Motor neuron (in vitro differentiated cells): ENCODE measurements at regions not wholly inside any gene's neighbourhood (a gene's known extent, or its start where the extent isn't known, plus 50 kb on each side); places are given as distances from the start of the nearest gene placed in this dataset.
A peak's percentile ranks its signal among the peaks of the same experiment; 100 is the strongest.

Experiments used
- ATAC-seq, 8 experiments: fragments of 200-7000 bp; cut with Tn5 transposase; replicated peaks in 6 of 8; 2 replicates each; pipeline ENCODE4 v1.8.0; 2021; ENCODE audit warnings: mild to moderate bottlenecking in 8 of 8, moderate library complexity in 8 of 8
- H3K27ac ChIP-seq, 2 donors: fragments of 250-450 bp; sonication (Bioruptor Pico); 2 replicates each; pipeline ENCODE4 v1.9.0; 2021; ENCODE audit warnings: antibody characterized with exemption in 2 of 2, mild to moderate bottlenecking in 2 of 2, moderate library complexity in 1 of 2
- H3K4me1 ChIP-seq, 2 donors: fragments of 250-450 bp; sonication (Bioruptor Pico); replicated peaks in 1 of 2; 2 replicates each; pipeline ENCODE4 v1.6.1; 2021; ENCODE audit warnings: antibody characterized with exemption in 2 of 2, mild to moderate bottlenecking in 2 of 2, moderate library complexity in 1 of 2
- H3K4me3 ChIP-seq, 5 donors: fragments of 250-450 bp; sonication (Bioruptor Pico); 2 replicates each; pipeline ENCODE4 v1.9.0; 2021; ENCODE audit warnings: antibody characterized with exemption in 5 of 5, mild to moderate bottlenecking in 5 of 5, moderate library complexity in 4 of 5
- WGBS, 10 experiments: fragments of 450-650 bp; shearing (Covaris generic); methylation state at CpG; one replicate each; pipeline ENCODE4 v1.0.0; 2022; 5-methylcytosine and 5-hydroxymethylcytosine counted together
- in situ Hi-C, 9 experiments: fragments of 400-800 bp; cut with MboI; loops; one replicate each; pipeline ENCODE4 v1.15.0; 2021; ENCODE audit warnings: low sequenced_read_pairs in 9 of 9, low pct_unique_long_range_greater_than_20kb in 2 of 9; ENCODE audit not compliant: unreplicated experiment in 9 of 9

DNA sequence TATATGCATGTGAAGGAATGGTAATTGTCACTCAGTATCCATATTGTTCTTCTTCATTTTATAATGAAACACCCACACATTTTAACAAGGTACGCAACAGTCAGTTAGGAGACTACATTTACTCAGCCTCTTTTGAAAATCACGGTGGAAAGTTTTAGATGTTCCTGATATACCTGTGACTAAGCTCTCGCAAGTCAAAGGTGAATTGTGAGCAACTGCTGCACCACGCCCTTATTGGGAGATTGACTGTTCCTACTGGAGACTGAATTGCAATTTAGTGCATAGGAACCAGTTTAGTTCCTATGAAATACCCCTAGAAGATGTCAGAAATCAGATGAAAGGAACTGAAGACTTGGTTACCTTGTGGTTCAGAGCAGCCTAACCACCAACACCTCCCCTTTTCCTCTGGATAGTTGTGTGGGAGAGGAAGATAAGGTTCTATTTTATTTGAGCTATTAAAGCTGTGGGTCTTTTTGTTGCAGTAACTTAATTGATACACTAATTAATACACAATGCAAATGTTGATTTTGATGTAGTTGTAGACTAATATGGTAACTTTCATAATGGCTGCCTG is 1280.5 kb upstream of the CDH2 start:
- no peak overlapping the region for H3K4me3 ChIP-seq
- no peak overlapping the region for H3K27ac ChIP-seq
- in situ Hi-C loops = no loop called here
- no peak for ATAC-seq
- no peaks in the 10 kb centered on the region for H3K4me1 ChIP-seq
- WGBS, 10 experiments = 67 to 100% (median 90%) methylated on average over 2 to 4 of the region's 4 CpGs; no CpG with 5 or more reads in 3 of the 10 experiments

DNA sequence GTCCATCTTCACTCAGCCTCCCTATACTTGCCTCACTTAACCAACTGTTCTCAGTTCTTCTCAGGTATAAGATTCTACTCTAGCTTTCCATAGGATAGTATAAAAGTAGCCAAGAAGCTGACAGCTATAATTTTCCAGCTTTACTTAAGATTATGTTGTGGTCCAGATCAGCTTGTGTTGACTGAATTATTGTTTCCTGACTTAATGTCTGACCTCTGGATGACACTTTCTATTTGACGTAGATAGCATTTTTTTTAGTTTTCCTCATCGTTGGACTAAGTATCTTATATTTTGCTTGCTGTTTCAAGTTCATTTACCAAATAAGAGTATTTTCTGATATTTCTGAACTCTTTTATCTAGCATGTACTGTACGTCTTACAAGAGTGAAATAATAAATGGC is 1272.5 kb upstream of the CDH2 start:
- Histone ChIP-seq H3K4me1 (no peaks in the 10 kb centered on the region), H3K4me3 (no peak overlapping the region), H3K27ac (no peak overlapping the region)
- WGBS, 10 experiments = 45 to 95% (median 73%) methylated on average over 1 to 3 of the region's 3 CpGs
- no peak for ATAC-seq
- in situ Hi-C loops = no loop called here

DNA sequence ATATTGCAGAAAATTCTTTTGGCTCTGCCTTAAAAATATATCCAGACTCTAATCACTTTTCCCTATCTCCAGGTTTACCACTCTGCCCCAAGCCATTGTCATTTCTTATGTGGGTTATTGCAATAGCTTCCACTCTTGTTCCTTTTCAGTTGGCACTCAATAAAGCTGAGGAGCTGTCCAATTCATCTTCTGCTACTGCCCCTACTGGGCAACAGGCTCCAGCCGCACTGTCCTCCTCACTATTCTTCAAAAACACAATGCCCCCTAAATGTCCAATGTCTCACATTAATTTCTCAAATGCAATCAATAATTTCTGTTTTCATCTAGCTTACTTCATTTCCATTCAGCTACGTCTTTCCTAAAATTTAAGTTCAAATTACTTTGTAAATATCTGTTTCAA is 1262.5 kb upstream of the CDH2 start:
- no peak overlapping the region for H3K27ac ChIP-seq
- 40 to 94% (median 86%) methylated on average over 2 of the region's 2 CpGs for WGBS, 10 experiments
- no peak overlapping the region for H3K4me3 ChIP-seq
- no peaks in the 10 kb centered on the region for H3K4me1 ChIP-seq
- in situ Hi-C loops = no loop called here
- ATAC-seq = no peak

DNA sequence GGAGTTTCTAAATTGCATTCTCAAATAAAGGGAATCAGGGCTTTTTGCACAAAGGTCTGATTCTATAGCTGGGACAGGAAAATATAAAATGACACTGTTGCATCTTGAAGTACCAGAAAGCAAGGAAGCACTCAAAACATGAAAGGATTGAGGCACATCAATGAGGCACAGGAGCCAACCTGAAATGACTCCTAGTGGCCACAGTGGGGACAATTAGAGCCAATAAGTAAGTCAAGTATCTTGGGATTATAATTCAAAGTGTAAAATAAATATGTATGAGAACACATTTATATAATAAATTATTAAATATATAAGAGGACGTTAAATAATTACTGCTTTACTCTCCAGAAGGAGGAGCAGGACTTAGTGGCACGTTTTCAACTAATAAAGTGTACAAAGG is 1259.5 kb upstream of the CDH2 start:
- 0 to 100% (median 75%) methylated on average over 1 to 2 of the region's 2 CpGs; no CpG with 5 or more reads in 2 of the 10 experiments for WGBS, 10 experiments
- no peak for ATAC-seq

DNA sequence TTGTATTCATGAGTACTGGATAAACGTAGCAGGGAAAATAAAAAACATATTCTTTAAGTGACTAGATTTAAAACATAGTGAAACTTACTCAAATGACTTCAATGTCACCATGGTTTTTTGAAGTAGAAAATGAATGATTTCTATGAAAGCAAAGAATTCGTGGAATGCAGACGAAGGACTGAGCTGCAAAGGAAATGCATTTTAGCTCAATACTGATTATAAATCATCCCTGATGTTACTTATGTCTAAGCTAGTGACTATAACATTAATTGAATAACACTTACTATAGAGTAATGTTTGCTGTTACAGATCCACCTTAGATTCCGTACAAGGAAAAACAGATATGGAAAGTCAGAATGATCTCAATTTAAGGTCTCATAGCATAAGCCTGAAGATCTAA is 1257.7 kb upstream of the CDH2 start:
- in situ Hi-C loops = no loop called here
- peak in 1 of 8 experiments; percentile 30 for ATAC-seq
- WGBS, 10 experiments = 43 to 80% (median 53%) methylated on average over 2 to 4 of the region's 4 CpGs

More for the DNA sequence above, 1259.5 kb upstream of the CDH2 start:
- in situ Hi-C loops = no loop called here
- Histone ChIP-seq H3K4me3 (no peak overlapping the region), H3K4me1 (no peaks in the 10 kb centered on the region), H3K27ac (no peak overlapping the region)

DNA sequence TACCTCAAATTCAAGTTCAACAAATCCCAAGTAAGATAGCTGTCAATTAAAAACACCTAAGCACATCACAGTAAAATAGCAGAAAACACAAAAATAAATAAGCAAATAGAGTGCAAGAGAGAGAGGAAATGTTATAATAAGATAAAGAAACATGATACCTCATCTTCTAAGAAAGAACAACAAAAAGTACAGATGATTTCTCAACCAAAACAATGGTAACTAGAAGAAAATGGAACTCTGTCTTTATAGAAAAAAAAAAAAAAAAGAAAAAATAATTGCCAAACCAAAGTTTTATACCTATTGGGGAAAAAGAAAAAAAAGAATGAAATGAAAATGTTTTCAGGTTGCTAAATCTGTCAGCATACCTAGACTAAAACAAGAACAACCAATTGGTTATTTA is 1253.5 kb upstream of the CDH2 start:
- in situ Hi-C loops = no loop called here
- no peak overlapping the region for H3K27ac ChIP-seq

More for the DNA sequence above, 1257.7 kb upstream of the CDH2 start:
- H3K4me1 ChIP-seq = no peaks in the 10 kb centered on the region
- H3K4me3 ChIP-seq = no peak overlapping the region
- no peak overlapping the region for H3K27ac ChIP-seq

DNA sequence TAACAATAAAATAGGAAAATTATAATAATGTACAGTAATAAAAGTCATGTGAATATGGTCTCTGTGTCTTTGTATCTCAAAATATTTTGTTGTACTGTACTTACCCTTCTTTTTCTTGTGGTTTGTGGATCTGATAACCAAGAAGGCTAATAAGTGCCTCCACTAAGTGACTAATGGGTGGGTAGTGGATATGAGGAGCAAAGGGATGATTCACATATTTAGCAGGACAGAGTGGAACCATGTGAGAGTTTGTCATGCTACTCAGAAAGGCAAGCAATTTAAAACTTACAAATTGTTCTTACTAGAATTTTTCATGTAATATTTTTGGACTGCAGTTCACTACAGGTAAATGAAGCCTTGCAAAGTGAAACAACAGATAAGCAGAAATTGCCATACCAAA is 1241.2 kb upstream of the CDH2 start:
- Histone ChIP-seq H3K4me3 (no peak overlapping the region), H3K4me1 (no peaks in the 10 kb centered on the region), H3K27ac (no peak overlapping the region)
- in situ Hi-C loops = no loop called here
- ATAC-seq = peak in 3 of 8 experiments; percentile 27 to 68 (median 53)

More for the DNA sequence above, 1253.5 kb upstream of the CDH2 start:
- Histone ChIP-seq H3K4me3 (no peak overlapping the region), H3K4me1 (no peaks in the 10 kb centered on the region)
- no peak for ATAC-seq

DNA sequence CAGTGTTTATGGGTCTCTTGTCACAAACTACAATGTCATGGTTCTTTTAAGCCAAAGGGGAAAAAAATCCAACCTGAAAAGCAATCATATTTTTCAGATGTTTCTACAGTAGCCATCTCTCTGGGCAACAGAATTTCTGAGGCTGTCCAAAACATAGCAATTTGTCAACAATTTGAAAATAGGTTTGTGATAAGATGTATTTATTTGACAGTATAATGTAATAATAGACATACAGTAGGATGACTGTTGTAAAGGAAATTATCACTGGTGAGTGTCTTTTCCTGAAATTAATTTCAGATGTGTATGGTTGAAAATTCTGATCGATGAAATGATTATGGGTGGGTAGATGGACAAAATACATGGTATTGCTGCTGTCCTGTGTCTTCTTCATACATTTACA is 1230.1 kb upstream of the CDH2 start:
- Histone ChIP-seq H3K4me3 (no peak overlapping the region), H3K4me1 (no peaks in the 10 kb centered on the region), H3K27ac (no peak overlapping the region)
- ATAC-seq = no peak
- in situ Hi-C loops = no loop called here
- 0 to 100% (median 92%) methylated on average over 1 of the region's 1 CpG; no CpG with 5 or more reads in 2 of the 10 experiments for WGBS, 10 experiments

DNA sequence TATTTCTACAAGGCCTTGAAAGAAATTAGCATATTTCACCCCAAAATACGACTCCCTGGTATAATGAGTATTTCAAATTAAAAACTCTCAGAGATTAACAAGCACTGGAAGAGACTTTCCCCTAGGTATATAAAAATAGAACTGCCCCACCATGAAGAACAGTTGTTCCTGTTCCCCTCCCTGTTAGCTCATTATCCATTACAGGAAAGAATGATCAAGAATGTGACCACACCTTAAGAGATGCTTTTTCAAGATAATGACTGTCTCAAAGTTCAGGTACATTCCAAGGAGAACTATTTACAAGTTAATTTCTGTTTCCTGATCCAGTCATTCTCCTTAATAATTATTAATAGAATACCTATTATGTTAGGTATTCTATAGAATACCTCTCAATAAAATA is 1220.6 kb upstream of the CDH2 start:
- WGBS, 10 experiments = 0 to 100% (median 83%) methylated on average over 1 of the region's 1 CpG; no CpG with 5 or more reads in 4 of the 10 experiments
- Histone ChIP-seq H3K4me1 (no peaks in the 10 kb centered on the region), H3K27ac (no peak overlapping the region), H3K4me3 (no peak overlapping the region)
- no peak for ATAC-seq
- in situ Hi-C loops = no loop called here

DNA sequence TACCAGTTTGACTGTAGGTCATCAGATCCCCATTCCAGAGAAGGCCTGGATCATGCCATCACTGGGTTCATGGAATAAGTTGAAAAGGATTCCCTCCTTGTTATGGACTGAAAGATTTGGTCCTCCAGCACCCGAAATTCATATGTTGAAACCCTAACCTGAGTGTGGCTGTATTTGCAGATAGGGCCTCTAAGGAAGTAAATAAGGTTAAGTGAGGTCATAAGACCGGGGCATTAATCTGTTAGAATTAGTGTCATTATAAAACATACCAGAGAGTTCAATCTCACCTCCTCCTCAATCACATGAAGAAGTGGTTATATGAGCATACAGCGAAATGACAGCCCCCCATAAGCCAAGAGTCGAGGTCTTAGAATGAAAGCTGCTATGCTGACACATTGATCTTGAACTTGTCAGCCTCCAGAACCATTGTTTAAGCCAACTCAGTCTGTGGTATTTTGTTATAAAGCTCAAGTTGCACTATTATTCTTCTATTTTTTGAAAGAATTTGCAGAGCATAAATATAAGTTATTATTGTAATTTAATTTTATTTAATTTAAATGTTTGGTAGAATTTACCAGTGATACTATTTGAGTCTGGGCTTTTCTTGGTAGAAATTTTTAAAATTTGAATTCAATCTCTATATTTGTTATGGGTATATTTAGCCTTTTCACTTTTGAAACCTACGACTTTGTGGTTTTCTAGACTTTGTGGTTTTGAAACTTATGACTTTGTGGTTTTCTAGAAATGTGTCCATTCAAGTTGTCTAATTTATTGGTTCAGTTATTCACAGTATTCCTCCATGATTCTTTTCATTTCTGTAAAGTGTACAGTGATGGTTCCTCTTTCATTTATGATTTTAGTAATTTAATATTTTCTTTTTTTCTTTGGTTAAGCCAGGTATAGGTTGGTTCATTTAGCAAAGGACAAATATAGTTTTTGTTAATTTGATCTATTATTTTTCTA is 1206.7 kb upstream of the CDH2 start:
- H3K27ac ChIP-seq = no peak overlapping the region
- no peaks in the 10 kb centered on the region for H3K4me1 ChIP-seq
- in situ Hi-C loops = no loop called here
- 15 to 76% (median 63%) methylated on average over 1 to 5 of the region's 5 CpGs for WGBS, 10 experiments
- ATAC-seq = no peak
- no peak overlapping the region for H3K4me3 ChIP-seq

DNA sequence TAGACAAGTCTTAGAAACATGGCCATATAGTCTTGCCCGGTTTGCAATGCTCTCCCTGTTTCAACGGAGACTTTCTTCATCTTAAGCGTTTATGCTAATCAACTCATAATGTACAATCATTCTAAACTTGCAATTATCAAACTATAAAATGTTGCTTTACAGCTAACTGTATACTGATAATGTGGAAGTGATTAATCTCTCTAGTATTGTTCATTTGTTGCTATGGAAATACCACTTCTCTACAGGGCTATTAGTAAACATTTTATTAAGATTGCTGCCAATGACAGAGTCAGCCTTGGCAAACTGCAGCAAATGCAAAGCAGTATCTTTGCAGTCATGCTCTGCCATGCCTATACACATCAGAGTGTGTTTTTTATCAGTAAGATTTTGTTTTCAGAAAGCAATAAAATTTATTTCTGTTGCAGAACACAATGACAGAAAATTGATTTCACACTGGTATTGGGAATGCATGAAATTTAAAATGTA is 1201.8 kb upstream of the CDH2 start:
- WGBS, 10 experiments = 33 to 100% (median 86%) methylated on average over 1 to 3 of the region's 3 CpGs; no CpG with 5 or more reads in 1 of the 10 experiments
- in situ Hi-C loops = no loop called here
- H3K4me3 ChIP-seq = no peak overlapping the region
- ATAC-seq = peak in 1 of 8 experiments; percentile 59
- H3K4me1 ChIP-seq = no peaks in the 10 kb centered on the region
- no peak overlapping the region for H3K27ac ChIP-seq

DNA sequence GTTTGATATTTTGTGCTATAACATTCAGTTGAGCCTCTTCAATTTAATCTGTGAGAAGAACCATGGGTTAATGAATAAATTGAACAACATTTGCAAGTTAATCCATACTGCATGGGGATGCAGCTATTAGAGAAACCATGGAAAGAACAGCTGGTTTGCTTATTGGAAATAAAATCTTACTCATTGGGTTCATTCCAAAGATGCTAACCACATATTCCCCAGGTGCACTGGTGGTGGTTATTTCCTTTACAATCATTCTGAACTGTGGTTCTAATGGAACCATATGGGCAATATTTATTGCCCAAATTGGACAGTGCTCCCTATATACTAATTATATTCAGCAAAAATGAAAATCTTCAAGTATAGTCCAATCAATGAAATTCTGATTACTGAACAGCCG is 1200.4 kb upstream of the CDH2 start:
- Histone ChIP-seq H3K4me3 (no peak overlapping the region), H3K27ac (no peak overlapping the region), H3K4me1 (no peaks in the 10 kb centered on the region)
- ATAC-seq = no peak
- WGBS, 10 experiments = 33 to 100% (median 89%) methylated on average over 1 of the region's 1 CpG; no CpG with 5 or more reads in 3 of the 10 experiments
- in situ Hi-C loops = no loop called here

DNA sequence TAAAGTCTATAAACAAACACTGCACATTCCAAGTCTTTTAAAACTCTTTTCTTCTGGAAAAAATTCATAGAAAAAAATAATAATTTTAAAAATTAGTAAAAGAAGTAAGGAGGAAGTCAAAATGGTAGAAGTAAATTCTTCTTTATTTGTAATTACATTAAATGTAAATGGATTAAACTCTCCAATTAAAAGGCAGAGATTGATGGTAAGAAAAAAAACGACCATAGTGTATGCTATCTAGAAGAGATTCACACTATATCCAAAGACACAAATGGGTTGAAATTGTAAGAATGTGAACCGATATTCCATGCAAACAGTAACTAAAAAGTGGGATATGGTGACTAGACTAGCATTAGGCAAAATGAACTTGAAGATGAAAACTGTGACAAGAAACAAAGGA is 1196.1 kb upstream of the CDH2 start:
- Histone ChIP-seq H3K27ac (no peak overlapping the region), H3K4me1 (no peaks in the 10 kb centered on the region), H3K4me3 (no peak overlapping the region)
- in situ Hi-C loops = no loop called here
- ATAC-seq = no peak
- WGBS, 10 experiments = 5 to 87% (median 66%) methylated on average over 1 to 2 of the region's 2 CpGs
